NCI-H1436 treated with DMSO at 0.1 percent for 48 hours (cell line): ENCODE measurements at regions not wholly inside any gene's neighbourhood (a gene's known extent, or its start where the extent isn't known, plus 50 kb on each side); places are given as distances from the start of the nearest gene placed in this dataset.
"Not testable (repeated sequence)": the region's sequence is repeated elsewhere in the genome, so short reads cannot be mapped to it uniquely, and the experiment has no call there.

Source experiments
- DNase-seq: peaks from one replicate; lab custom pipeline; 2025; lab: John Stamatoyannopoulos, UW

DNA sequence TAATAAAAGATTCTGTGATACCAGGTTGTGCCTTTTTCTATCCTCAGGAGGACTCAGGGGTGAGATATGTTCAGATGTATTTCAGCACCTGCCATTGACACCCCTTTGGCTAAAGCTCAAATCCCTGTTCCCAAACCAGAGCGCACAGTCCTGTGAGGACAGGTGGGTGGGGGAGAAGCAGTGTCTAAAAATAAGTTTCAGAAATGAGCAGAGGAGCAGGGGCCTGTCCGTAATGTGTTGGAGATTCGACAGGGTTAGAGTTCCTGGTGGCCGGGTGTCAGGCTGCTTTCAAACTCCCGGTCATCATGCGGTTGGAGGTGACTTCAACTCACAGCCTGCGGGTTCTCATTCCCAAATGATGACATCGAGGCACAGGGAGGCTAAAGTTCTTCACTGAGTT, 211.5 kb downstream of the KLF6 start:
- DNase-seq, result no peak

DNA sequence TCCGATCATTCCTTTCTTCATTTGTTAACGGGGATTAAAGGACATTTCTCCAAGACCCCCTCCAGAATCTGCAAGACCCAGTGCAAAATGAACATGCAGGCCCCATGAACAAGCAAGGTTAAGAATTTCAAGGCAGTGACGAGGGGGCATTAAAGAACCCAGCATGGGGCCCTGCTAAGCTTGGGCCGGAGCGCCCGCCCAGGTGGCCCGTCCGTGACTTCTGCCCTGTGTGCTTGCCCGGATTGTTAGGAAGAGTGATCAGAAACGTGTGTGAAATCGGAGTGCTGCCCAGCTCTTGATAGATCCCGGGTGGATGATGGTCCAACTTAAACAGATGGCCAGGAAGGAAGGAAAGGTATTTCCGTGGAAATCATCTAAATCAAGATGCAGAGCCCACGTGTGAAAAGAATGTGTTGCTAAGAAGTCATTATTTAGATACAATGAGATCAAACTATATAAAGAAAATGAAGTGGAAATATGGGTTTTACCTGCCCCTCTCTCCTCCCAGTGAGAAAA, 213.6 kb downstream of the KLF6 start:
- no peak for DNase-seq

DNA sequence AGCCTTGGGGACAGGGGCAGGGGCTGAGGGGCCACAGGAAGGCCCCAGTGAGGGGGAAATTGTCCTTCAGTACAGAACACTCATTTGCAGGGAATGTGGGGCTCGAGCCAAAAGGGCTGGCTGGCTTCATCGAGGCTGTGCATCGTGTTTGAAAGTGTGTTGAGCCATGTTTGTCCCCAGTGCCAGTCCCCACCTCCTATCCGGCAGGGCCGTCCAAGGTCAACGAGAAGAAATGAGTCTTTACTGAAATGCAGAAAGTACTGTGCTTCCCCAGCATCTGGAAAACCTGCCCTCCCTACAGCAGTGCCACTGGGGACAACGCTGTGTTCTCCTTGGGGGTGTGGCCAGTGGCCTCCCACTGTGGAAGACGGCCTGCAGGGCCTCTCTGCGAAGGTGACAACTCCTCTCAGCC, 214.1 kb downstream of the KLF6 start:
- no peak for DNase-seq

DNA sequence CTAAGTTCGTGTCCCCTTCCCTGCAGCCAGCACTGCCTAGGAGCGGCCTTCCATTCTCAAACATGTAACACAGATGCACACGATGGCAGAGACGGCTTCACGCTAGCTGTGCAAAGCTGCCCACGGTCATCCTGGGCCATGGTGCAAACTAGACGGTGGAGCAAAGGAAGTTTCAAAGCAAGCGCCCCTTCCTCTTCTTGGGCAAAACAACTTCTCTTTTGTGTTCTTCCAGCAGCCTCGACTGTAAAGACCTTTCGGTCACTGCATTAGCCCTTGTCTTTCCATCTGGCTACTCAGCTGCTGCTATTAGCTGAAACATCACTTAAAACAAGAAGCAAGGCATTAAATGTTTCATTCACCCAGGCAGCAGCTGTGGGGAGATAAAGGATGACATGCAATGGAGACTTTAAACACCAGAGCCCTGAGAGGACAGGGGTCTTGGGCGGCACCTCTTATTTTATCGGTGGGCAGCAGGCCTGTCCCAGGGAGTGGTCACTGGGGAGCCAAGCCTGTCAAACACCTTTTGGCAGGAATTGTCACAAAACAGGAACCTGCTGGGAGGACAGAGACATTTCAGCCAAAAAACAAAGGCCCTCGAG, 214.8 kb downstream of the KLF6 start:
- DNase-seq, result no peak

DNA sequence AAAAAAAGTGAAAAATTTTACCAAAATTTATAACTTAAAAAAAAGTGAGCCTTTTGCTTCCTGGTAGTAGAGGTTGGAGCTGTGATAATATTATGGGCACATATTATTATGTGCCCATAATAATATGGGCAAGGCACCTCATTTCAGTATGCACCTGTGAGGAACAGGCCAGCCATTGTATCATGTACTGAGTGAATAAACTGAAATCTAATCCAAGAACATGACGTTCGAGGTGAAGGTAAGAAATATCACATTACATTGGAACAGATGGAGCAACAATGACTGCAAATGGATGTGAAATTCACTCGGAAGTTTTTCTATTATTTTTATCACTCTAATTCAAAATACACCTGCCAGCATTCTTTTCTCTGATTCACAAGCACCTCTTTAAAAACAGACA, 216.0 kb downstream of the KLF6 start:
- DNase-seq, result peak; percentile 53

DNA sequence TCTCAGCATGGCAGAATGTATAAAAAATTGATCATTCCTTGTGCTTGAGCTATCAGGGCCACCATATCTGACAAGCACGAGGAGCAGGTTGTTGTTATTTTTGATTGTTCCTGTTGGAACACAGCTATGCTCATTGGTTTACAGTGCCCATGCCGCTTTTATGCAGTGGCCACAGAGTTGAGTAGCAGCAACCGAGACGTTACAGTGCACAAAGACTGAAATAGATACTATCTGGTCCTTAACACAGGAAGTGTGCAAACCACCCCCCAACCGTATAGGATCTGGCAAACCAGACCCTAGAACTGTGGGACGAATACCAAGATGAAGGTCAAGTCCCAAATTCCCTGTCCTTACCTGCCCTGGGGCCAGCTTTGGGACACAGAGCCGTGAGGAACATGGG, 216.6 kb downstream of the KLF6 start:
- no peak for DNase-seq

DNA sequence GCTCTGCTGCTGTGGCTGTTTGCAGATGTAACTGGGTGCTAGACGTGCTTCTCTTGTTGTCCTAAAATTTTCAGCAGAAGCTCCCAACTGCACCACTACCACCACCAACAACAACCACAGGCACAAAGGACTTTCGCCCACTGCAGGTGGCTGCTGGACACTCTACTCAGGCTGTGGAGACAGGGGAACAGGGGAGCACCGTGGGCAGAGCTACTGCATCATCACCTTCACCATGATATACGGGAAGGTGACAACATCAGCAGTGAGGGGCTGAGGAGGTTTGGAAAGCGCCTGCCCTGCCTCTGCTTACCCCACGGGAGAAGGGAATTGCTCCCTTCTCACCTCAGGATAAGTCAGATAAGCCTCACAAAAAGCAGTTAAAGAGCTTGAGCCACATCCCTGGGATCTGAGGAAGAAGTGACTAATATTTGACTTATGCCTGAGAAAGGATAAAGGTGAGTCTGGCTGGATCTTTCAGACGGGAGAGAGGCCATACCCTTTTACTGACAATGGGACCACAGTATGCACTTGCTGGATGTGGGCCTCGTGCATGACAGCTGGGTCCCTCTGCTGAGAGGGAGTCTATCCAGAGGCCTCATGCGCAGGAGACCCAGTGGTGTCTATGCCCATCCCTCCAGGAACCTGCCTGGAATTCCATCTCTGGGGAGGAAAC, 217.6 kb downstream of the KLF6 start:
- DNase-seq, result no peak

DNA sequence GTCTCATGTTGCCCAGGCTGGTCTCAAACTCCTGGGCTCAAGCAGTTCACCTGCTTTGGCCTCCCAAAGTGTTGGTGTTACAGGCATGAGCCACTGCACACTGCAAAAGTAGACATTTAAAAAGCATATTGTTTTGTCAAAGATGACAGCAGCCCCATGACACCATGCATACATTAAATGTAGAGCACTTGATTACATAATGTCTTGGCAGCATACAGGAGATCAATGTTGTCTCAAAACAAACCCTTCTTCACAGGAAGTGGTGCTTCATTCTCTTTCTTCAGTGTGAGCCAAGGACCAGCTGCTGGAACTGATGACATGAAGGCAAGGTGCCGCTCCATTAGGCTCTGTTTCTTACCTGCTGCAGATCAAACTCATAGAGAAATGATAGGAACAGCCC, 218.4 kb downstream of the KLF6 start:
- DNase-seq, result no peak

DNA sequence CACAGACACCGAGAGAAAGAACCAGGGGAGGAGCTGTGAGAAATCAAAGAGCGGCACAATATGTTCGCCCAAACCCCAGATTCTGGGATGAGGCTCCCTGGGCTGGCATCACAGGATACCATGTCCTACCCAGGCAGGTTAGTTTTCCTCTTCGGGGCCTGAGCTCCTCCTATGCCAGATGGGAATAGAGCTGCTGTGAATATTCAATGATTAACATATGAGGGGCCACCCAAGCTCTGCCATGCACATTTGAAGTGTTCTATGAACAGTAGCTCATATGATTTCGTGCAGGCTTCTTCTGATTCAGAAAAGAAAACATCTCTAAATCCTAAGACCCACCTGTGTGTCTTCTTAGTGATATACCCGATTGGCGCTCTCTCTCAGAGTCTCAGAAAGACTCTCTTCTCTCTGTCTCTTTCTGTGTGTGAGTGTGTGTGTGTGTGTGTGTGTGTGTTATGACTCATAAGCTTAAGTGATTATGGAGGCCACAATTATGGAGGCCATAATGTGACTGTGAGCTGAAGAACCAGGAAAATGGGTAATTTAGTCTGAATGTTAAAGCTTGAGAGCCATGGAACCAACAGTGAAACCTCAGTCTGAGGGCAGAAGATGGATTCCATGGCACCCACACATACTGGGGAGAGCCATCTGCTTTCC, 220.5 kb downstream of the KLF6 start:
- no peak for DNase-seq

DNA sequence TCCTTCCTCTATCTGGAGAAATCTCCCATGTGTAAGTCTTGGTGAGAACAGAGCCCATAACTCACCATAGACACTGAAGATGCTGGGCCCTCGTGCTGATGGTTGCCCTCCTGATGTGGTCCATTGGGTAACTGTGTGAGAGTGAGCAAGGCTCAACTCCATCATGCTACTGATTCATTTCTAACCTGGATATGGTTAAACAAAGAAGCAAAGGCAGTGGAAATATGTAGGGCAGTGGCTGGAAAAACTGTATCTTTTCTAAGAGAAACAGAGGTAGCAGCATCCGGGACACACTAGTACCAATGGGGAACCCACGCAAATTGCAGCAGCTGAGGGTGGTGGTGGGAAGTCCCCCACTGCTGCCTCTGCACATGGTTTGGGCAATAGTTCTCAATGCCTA, 221.7 kb downstream of the KLF6 start:
- DNase-seq, result no peak

DNA sequence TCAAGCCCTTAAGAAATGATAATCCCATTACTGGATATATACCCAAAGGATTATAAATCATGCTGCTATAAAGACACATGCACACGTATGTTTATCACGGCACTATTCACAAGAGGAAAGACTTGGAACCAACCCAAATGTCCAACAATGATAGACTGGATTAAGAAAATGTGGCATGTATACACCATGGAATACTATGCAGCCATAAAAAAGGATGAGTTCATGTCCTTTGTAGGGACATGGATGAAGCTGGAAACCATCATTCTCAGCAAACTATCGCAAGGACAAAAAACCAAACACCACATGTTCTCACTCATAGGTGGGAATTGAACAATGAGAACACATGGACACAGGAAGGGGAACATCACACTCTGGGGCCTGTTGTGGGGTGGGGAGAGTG, 224.4 kb downstream of the KLF6 start:
- DNase-seq, result not testable (repeated sequence)

DNA sequence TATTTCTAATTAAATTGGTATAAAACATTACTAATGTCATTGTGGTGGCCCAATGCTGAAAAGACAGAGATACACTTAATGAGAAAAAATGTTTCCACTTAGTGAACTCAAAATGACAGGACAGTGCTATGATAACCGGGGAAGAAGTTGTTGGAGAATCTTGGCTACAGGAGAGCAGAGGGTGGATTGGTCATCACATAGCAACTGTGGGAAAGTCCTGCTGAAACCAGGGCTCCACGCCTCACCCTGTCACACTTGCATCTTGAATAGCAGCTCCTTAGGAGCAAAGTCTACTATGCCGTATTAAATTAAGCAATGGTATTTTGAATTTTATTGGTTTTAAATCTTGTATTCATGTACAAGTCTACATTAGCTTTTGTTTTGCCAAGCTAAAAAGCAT, 225.5 kb downstream of the KLF6 start:
- DNase-seq, result no peak

DNA sequence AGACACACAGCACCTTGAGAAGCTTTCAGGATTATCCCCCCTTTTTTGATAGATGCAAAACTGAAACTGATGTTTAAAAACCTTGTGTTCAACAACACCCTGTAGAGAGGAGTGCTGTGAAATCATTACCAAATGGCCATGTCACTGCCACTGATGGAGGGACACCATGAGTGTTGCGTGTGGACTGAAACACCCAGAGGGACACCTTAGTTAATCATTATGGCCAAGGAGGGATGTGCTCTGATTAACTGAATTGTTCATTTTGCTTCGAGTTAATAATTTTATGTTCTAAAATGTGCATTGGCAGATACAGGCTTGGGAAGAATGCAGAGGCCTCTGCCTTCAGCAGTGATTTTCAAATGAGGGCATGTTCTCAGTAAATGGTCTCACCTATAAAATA, 226.0 kb downstream of the KLF6 start:
- no peak for DNase-seq

DNA sequence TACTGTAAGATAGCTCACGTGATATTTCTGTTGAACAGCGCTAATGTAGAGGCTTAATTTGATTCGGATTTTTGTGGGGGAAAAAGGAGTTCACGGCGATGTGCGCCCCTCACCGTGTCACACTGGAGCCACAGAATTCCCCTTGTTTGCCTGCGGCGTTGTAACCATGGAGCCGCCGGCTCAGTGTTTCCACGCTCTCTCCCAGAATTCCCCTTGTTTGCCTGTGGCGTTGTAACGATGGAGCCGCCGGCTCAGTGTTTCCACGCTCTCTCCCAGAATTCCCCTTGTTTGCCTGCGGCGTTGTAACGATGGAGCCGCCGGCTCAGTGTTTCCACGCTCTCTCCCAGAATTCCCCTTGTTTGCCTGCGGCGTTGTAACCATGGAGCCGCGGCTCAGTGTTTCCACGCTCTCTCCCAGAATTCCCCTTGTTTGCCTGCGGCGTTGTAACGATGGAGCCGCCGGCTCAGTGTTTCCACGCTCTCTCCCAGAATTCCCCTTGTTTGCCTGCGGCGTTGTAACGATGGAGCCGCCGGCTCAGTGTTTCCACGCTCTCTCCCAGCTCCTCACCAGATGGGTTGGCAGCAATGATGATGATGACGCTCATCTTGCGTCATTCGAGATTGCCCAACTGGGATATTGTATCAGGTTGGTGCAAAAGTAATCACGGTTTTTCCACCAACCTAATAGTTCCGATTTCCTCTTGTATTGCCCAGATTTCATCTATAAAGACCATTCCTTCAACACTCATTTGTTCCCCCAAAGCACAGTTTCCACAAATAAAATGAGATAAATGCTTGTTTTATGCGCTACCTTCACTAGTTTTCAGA, 228.6 kb downstream of the KLF6 start:
- DNase-seq, result not testable (repeated sequence)

DNA sequence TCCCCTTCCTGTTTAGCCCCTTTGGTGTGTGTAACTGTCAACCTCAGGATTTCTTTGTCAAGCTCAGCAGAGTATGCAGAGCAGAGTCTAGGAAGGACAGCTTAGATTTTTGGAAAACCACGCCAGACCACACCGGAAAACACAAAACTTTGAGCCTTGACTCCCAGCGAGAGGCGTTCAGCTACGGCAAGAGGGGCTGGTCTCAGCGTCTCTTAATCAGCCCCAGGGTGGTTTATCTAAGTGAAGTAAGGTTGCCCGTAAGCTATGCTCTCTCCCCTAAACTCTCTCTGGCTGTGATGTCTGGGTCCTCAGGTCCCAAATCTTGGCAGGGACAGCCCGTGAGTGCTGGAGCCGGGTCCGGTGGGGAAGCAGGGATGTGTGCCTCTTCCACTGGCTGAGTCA, 230.9 kb downstream of the KLF6 start:
- DNase-seq, result no peak

DNA sequence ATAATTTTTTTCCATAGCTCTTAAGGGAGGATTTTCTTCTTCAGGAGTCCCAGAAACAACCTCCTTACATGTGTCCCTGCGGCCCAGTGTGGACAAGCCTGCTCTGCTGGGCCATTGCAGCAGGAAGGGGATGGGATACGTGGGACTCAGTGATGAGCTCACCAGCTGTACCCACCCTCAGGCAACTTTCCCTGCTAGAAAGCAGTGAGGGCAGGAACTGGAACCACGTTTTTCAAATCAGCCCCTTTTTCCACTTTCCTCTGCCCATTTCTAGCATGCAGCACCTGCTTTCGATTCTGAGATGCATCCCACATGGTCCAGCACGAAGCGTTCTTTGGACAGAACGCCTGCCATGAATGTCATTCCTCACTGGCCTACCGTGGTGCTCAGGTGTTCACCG, 232.7 kb downstream of the KLF6 start:
- DNase-seq, result no peak

DNA sequence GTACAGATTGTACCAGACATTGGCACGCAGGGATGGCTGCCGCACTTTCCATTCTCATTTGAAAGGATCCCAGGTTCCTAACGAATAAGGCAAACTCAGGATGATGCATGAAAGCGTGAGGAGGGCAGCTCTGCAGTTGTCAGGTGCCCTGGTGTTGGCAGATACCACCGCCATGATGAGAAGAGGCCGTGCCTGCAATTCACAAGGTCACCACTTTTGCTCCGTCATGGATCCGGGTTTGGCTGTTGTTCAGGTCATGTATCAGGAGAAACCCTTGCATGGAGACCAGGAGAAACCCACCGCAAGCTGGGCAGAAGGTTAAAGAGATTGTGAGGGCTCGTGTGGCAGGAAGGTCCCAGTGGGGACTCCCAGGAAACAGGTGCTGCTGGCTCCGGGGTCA, 233.2 kb downstream of the KLF6 start:
- no peak for DNase-seq

DNA sequence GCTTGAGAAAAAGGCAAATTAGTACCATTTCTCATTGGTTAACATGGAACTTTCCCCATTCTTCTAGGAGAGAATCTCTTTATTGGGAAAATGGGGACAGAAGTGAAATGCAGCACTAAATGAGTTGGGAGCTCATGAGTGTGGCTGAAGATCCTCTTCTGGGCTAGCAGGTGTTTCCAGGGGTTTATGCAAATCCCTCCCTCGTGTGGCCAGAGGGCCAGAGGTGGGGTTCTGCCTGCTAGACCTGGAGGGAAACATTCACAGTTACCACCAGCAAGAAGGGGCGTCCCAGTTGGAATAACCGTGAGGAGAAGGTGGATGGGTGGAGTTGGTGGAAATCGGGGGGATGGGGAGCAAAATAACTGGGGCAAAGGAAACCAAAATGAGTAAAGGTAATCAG, 235.9 kb downstream of the KLF6 start:
- no peak for DNase-seq

DNA sequence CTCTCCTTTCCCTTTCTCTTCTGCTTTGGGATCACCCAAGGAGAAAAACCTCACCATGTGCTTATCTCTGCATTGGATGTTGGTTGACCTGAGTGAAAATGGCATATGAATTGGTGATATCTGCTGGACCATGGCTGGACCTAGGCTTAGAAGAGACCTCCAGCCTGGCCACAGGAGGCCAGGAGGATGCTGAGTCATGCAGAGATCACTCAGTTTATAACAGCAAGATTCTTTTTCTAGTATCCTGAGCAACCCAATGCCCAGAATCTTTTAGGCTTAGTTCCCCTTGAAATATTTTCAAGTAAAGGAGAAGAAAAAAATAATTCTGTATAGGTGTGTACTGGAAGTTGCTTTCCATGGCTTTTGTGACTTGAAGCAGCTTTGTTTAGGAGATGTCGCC, 236.3 kb downstream of the KLF6 start:
- DNase-seq, result no peak

DNA sequence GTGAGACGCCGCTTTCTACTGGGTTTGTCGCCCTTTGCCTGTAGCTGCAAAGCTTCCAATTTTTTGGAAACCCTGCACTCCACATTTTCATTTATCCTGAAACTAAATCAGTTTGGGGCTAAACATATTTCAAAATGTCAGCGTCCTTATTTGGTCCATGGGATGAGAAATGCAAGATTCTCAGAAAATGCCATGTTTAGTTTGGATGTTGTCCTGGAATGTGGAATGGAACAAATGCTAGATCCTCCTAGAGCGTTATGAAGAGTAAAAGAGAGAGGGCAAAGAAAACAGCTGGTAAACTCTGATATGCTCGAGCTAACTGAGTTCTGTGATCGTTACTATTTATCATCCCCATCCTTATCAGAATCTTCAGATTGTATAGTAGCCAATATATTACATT, 236.9 kb downstream of the KLF6 start:
- no peak for DNase-seq

DNA sequence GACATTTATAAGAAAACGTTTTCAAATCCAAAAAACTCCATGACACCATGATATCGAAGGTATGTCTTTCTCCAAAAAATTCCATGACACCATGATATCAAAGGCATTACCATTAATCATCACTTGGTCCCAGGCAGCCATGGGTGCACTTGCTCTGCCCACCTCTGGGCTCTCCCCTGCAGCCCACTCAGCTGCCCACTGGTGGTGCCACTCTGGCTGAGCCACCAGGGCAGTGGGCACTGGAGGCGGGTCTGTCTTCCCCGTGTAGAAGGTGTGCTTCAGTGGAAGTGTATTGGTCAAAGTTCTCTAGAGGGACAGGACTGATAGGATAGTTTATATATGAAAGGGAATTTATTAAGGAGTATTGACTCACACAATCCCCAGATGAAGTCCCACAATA, 240.4 kb downstream of the KLF6 start:
- DNase-seq, result no peak

DNA sequence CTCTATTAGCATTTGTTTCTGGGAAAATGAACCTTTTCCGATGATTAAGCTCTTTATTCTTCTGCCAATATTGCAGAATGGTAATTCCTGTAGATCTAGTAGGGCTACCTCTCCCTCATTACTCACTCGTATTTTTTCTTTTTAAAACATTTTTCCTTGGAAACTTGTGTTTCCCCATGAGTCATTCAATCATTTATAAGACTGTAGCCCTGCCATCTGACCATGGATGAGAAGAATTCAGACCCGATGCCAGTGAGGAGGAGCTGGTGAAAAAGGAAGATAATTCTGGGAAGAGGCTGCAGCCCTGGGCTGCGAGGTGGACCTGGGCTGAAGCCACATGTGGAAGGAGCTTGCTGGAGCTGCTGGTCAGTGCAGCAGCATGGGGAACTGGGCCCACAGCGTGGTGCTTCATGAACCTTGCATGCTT, 242.8 kb downstream of the KLF6 start:
- DNase-seq, result no peak
